ENCODE measurements at regions not wholly inside any gene's neighbourhood (a gene's known extent, or its start where the extent isn't known, plus 50 kb on each side); places are given as distances from the start of the nearest gene placed in this dataset.

GRCh38 chr4:41487868-41488440 lies 50.0 kb upstream of the LIMCH1 start:
- H3K4me3 ChIP-seq: no peak overlapping the region
- H4K20me1 ChIP-seq (ENCODE audit: control insufficient read depth, insufficient read depth): no peaks in the 10 kb centered on the region
- ChIA-PET SMC1A (ENCODE audit: uncharacterized antibody, unreplicated experiment) (no interaction called here), CTCF (no interaction called here), POLR2A (no interaction called here), RAD21 (ENCODE audit: unreplicated experiment) (no interaction called here)
- DNase-seq (ENCODE audit: low read depth, low spot score) (no peak), ATAC-seq (no peak), FAIRE-seq (no peak)
- H2AFZ ChIP-seq (ENCODE audit: control insufficient read depth, low read depth, low read length): no peak overlapping the region
- no peaks in the 10 kb centered on the region for H3K79me2 ChIP-seq (ENCODE audit: control insufficient read depth, insufficient read depth, low read length)
- intact Hi-C loops (cut with micrococcal nuclease; ENCODE audit: unreplicated experiment): no loop called here
- H3K27me3 ChIP-seq (replicated peaks in 1 of 2; ENCODE audit: control insufficient read depth in 2 of 2, insufficient read depth in 2 of 2, low read length in 1 of 2): no peaks in the 10 kb centered on the region
- H3K4me2 ChIP-seq (ENCODE audit: control insufficient read depth, insufficient read depth): no peak overlapping the region
- H3K36me3 ChIP-seq (ENCODE audit: control insufficient read depth in 2 of 2, insufficient read depth in 2 of 2, low read length in 1 of 2): no peaks in the 10 kb centered on the region
- in situ Hi-C loops (cut with MboI): no loop called here
- H3K9me3 ChIP-seq (replicated peaks; ENCODE audit: control insufficient read depth, insufficient read depth, low read length): no peaks in the 10 kb centered on the region
- 44% methylated on average over 4 of the region's 4 CpGs for WGBS (ENCODE audit: insufficient coverage, insufficient replicate concordance, low lambda C conversion rate, missing lambda C conversion rate)
- H3K4me1 ChIP-seq (ENCODE audit: control insufficient read depth, insufficient read depth, low read length): no peaks in the 10 kb centered on the region
- no peak overlapping the region for H3K27ac ChIP-seq (ENCODE audit: control insufficient read depth, insufficient read depth)
- no TSS peak for BruUV-seq (replicated peaks)
- H3K9ac ChIP-seq (ENCODE audit: control insufficient read depth, insufficient read depth, low read length): no peak overlapping the region
- TF ChIP-seq SIN3A (IDR thresholded peaks at IDR 0.05; ENCODE audit: low read depth, low read length) (no peak), ASH2L (IDR thresholded peaks at IDR 0.05; ENCODE audit: borderline replicate concordance, low read depth) (no peak), SREBF1 (IDR thresholded peaks at IDR 0.05; ENCODE audit: low read length) (no peak), CEBPZ (IDR thresholded peaks at IDR 0.05; ENCODE audit: low read depth, low read length) (no peak), ESRRA (IDR thresholded peaks at IDR 0.05; ENCODE audit: low read length) (no peak), HDGF (IDR thresholded peaks at IDR 0.05) (no peak), EED (IDR thresholded peaks at IDR 0.05; ENCODE audit: low read depth) (no peak), CHD2 (IDR thresholded peaks at IDR 0.05; ENCODE audit: borderline replicate concordance, low read depth, low read length) (no peak), FOXM1 (IDR thresholded peaks at IDR 0.05; ENCODE audit: low read depth, low read length) (no peak), SUPT20H (IDR thresholded peaks at IDR 0.05; ENCODE audit: borderline replicate concordance, control insufficient read depth, low read depth, low read length) (no peak), FOXK2 (IDR thresholded peaks at IDR 0.05) (no peak), HCFC1 (IDR thresholded peaks at IDR 0.05; ENCODE audit: low read length) (no peak), ZNF622 (IDR thresholded peaks at IDR 0.05) (no peak), BCLAF1 (IDR thresholded peaks at IDR 0.05) (no peak), STAT3 (IDR thresholded peaks at IDR 0.05; ENCODE audit: low read depth, low read length) (no peak), IRF4 (IDR thresholded peaks at IDR 0.05; ENCODE audit: low read depth, low read length) (no peak), ZBED1 (IDR thresholded peaks at IDR 0.05; ENCODE audit: borderline replicate concordance) (no peak)
- TF ChIP-seq, protein P1, sequence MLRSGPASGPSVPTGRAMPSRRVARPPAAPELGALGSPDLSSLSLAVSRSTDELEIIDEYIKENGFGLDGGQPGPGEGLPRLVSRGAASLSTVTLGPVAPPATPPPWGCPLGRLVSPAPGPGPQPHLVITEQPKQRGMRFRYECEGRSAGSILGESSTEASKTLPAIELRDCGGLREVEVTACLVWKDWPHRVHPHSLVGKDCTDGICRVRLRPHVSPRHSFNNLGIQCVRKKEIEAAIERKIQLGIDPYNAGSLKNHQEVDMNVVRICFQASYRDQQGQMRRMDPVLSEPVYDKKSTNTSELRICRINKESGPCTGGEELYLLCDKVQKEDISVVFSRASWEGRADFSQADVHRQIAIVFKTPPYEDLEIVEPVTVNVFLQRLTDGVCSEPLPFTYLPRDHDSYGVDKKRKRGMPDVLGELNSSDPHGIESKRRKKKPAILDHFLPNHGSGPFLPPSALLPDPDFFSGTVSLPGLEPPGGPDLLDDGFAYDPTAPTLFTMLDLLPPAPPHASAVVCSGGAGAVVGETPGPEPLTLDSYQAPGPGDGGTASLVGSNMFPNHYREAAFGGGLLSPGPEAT (IDR thresholded peaks at IDR 0.05; ENCODE audit: low read depth): no peak
